ENCODE measurements at regions not wholly inside any gene's neighbourhood (a gene's known extent, or its start where the extent isn't known, plus 50 kb on each side); places are given as distances from the start of the nearest gene placed in this dataset.

DNA sequence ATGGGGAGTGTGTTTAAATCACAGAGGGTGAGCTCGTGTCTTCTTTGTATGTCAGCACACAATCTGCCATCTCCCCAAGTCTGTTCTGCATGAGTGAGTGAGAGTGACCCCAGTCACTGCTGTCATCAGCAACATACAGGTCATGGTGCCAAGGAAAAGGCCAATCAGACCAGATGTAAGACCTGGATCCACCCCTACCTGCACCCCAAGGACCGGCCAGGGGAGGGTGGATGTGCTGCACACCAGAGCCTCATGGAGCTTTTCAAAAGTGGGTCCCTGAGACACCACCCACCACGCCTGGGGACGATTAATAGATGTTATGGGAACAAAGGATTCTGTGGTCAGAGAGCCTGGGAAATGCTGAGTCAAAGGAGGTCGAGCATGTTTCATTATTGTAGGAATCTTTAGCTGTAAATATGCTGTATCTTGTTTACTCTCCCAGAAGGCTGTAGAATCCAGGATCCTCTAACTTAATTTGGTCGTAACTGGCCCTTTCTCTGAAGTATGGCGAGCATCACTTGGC is 420.5 kb downstream of the RPS24 start:
- Histone ChIP-seq H3K9me3 (no peaks in the 10 kb centered on the region), H3K27ac (no peak overlapping the region), H3K36me3 (no peaks in the 10 kb centered on the region), H3K4me1 (peaks cover 0 to 6% of the 10 kb centered on the region in 2 donors), H3K27me3 (no peaks in the 10 kb centered on the region), H3K4me3 (no peak overlapping the region)
- TF ChIP-seq, protein P1, sequence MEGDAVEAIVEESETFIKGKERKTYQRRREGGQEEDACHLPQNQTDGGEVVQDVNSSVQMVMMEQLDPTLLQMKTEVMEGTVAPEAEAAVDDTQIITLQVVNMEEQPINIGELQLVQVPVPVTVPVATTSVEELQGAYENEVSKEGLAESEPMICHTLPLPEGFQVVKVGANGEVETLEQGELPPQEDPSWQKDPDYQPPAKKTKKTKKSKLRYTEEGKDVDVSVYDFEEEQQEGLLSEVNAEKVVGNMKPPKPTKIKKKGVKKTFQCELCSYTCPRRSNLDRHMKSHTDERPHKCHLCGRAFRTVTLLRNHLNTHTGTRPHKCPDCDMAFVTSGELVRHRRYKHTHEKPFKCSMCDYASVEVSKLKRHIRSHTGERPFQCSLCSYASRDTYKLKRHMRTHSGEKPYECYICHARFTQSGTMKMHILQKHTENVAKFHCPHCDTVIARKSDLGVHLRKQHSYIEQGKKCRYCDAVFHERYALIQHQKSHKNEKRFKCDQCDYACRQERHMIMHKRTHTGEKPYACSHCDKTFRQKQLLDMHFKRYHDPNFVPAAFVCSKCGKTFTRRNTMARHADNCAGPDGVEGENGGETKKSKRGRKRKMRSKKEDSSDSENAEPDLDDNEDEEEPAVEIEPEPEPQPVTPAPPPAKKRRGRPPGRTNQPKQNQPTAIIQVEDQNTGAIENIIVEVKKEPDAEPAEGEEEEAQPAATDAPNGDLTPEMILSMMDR (IDR thresholded peaks at IDR 0.05): no peak
- ATAC-seq (no peak), DNase-seq (no peak)
- intact Hi-C loops (cut with DNase I): no loop called here

DNA sequence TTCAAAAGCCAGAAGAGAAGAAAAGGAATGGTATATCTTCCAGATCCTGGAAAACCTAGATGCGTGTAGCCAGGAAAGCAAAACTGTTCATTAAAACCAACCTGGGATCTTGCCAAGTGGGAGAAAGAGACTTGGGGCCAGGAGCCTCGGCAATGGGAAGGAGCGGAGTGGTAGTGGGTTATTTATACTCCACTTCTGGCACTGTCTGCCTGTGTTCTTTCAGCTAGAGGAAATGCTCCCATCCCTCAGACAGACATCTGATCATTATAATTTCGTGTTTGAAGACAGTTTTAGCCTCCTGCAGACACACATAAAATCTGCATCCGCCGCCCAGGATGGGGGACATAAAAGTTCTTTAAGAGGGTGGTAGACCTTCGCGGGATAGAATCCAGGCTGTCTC is 421.6 kb downstream of the RPS24 start:
- Histone ChIP-seq H3K27me3 (no peaks in the 10 kb centered on the region), H3K9me3 (no peaks in the 10 kb centered on the region), H3K36me3 (no peaks in the 10 kb centered on the region), H3K4me3 (no peak overlapping the region), H3K4me1 (peaks cover 0 to 9% of the 10 kb centered on the region in 2 donors), H3K27ac (no peak overlapping the region)
- DNase-seq (no peak), ATAC-seq (no peak)
- TF ChIP-seq, protein P1 (IDR thresholded peaks at IDR 0.05): no peak
- intact Hi-C loops (cut with DNase I): no loop called here

DNA sequence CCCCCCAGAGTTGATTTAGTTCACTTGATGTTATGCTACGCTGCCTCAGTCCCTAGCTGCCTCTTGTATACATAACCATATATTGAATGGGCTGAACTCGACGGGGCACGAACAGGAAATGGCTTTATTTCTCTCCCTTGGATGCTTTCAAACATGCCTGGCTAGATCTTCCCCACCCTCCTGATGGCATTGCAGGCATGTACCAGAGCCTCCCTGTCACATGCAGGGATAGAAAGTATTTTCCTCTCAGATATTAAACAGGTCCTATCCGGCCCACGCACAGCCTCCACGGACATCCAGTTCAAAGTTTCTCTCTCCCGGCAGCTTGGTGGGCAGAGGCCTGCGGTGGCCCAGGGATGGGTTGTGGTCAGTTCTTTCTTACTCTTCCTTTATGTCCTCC is 422.1 kb downstream of the RPS24 start:
- Histone ChIP-seq H3K4me3 (no peak overlapping the region), H3K27me3 (no peaks in the 10 kb centered on the region), H3K4me1 (peaks cover 0 to 9% of the 10 kb centered on the region in 2 donors), H3K27ac (no peak overlapping the region), H3K9me3 (no peaks in the 10 kb centered on the region), H3K36me3 (no peaks in the 10 kb centered on the region)
- no peak for ATAC-seq
- no peak for DNase-seq
- TF ChIP-seq, protein P1 (IDR thresholded peaks at IDR 0.05): no peak
- intact Hi-C loops (cut with DNase I): no loop called here

DNA sequence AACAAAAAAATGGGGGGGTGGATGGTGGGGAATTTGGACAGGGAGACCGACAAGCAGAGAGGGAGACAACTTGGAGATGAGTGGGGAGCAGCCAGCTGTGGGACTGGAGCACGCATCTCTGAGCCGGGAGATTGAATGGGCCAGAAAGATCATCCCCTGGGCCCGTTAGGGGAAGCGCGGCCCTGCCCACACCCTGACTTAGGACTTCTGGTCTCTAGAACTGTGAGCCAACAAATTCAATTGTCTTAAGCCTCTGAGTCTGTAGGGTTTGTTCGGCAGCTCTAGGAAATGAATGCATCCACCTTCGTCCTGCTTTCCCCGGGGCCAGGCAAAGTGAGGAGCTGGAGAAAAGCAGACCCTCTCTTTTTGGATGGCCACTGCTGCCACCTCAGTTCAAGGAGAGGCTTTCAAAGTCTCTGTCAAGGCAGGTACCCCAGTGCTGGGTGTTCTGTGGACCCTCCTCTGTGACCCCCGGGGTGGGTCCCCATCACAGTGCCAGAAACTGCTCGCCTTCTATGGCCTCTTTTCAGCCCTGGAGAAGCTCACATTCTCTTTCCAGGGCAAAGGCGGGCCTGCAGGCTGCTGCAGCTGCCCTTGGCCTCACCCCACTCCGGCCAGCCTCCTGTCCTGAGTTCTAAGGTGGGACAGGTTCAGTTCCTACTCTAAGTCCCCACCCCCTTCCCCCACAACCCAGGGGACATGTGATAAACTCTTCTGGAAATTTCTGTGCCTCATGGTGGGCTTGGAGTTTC is 423.2 kb downstream of the RPS24 start:
- Histone ChIP-seq H3K27me3 (no peaks in the 10 kb centered on the region), H3K27ac (no peak overlapping the region), H3K4me1 (peaks cover 0 to 9% of the 10 kb centered on the region in 2 donors), H3K36me3 (no peaks in the 10 kb centered on the region), H3K9me3 (no peaks in the 10 kb centered on the region), H3K4me3 (no peak overlapping the region)
- no peak for DNase-seq
- TF ChIP-seq, protein P1 (IDR thresholded peaks at IDR 0.05): no peak
- intact Hi-C loops (cut with DNase I): no loop called here
- no peak for ATAC-seq

DNA sequence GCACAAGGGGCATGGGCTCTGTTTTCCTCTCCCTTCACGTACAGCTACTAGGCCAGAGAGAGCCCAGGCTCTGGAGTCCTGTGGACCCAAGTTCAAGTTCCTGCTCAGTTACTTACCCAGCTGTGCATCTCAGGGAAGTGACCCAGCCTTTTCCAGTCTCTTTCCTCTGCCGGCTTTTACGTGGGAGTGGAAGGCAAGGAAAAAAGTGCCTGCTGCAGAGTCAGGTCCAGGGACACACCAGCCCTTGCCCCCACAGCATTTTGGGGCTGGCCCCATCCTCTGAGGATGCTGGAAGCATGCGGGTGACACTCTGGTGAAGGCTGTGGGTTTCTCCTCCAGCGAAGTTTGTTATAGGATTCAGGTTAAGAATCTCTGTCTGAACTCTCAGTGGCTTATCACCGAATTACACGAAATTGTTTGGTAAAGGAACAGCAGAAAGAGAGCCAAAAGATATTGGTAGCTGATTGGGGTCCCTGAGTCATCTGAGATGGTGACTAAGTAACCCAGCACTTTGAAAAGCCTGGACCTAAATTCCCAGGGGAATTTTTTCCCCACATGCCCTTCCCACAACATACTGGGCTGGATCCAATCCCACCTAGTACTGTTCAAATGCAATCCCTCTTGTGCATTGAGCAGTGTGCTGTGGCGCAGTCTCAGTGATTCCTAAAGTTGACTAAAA is 424.3 kb downstream of the RPS24 start:
- Histone ChIP-seq H3K9me3 (no peaks in the 10 kb centered on the region), H3K27ac (no peak overlapping the region), H3K4me1 (peaks cover 0 to 9% of the 10 kb centered on the region in 2 donors), H3K4me3 (no peak overlapping the region), H3K27me3 (no peaks in the 10 kb centered on the region), H3K36me3 (no peaks in the 10 kb centered on the region)
- intact Hi-C loops (cut with DNase I): no loop called here
- DNase-seq (no peak), ATAC-seq (no peak)
- TF ChIP-seq, protein P1 (IDR thresholded peaks at IDR 0.05): no peak

All from left lung (tissue), 4 donors.